GOT3 (cell line): ENCODE measurements at regions not wholly inside any gene's neighbourhood (a gene's known extent, or its start where the extent isn't known, plus 50 kb on each side); places are given as distances from the start of the nearest gene placed in this dataset.
A peak's percentile ranks its signal among the peaks of the same experiment; 100 is the strongest.
"Not testable (repeated sequence)": the region's sequence is repeated elsewhere in the genome, so short reads cannot be mapped to it uniquely, and the experiment has no call there.

Experiments used
- DNase-seq: peaks from one replicate; lab custom pipeline; 2025; ENCODE audit warnings: mixed read lengths; lab: John Stamatoyannopoulos, UW

GRCh38 chr20:56689318-56689717, 60.2 kb downstream of the TFAP2C start:
- DNase-seq = peak; percentile 40

- no peak for DNase-seq
Measured at GRCh38 chr20:56689852-56690485, 60.9 kb downstream of the TFAP2C start.

GRCh38 chr20:56690531-56691175, 61.5 kb downstream of the TFAP2C start:
- DNase-seq = no peak

- DNase-seq = no peak
Measured at GRCh38 chr20:56691325-56691998, 62.4 kb downstream of the TFAP2C start.

- DNase-seq = no peak
Measured at GRCh38 chr20:56693217-56693616, 64.1 kb downstream of the TFAP2C start.

- no peak for DNase-seq
Measured at GRCh38 chr20:56697476-56697875, 68.4 kb downstream of the TFAP2C start.

GRCh38 chr20:56698297-56698696, 69.2 kb downstream of the TFAP2C start:
- no peak for DNase-seq

- no peak for DNase-seq
Measured at GRCh38 chr20:56698749-56699148, 69.6 kb downstream of the TFAP2C start.

- no peak for DNase-seq
Measured at GRCh38 chr20:56702931-56703840, 74.1 kb downstream of the TFAP2C start.

- no peak for DNase-seq
Measured at GRCh38 chr20:56706867-56707360, 77.8 kb downstream of the TFAP2C start.

- DNase-seq = no peak
Measured at GRCh38 chr20:56708991-56709390, 79.9 kb downstream of the TFAP2C start.

- DNase-seq = no peak
Measured at GRCh38 chr20:56710125-56710524, 81.0 kb downstream of the TFAP2C start.

GRCh38 chr20:56710577-56710976, 81.5 kb downstream of the TFAP2C start:
- DNase-seq = not testable (repeated sequence)

- DNase-seq = no peak
Measured at GRCh38 chr20:56711018-56711417, 81.9 kb downstream of the TFAP2C start.

GRCh38 chr20:56715309-56715708, 86.2 kb downstream of the TFAP2C start:
- no peak for DNase-seq

GRCh38 chr20:56715902-56716519, 86.9 kb downstream of the TFAP2C start:
- DNase-seq = no peak

- DNase-seq = no peak
Measured at GRCh38 chr20:56716806-56717205, 87.7 kb downstream of the TFAP2C start.

GRCh38 chr20:56718816-56719215, 89.7 kb downstream of the TFAP2C start:
- no peak for DNase-seq

- no peak for DNase-seq
Measured at GRCh38 chr20:56720620-56721213, 91.6 kb downstream of the TFAP2C start.

- DNase-seq = no peak
Measured at GRCh38 chr20:56722042-56722441, 92.9 kb downstream of the TFAP2C start.

- DNase-seq = no peak
Measured at GRCh38 chr20:56723331-56723730, 94.2 kb downstream of the TFAP2C start.
